GM18517 (cell line): ENCODE measurements at regions not wholly inside any gene's neighbourhood (a gene's known extent, or its start where the extent isn't known, plus 50 kb on each side); places are given as distances from the start of the nearest gene placed in this dataset.

Experiments used
- ATAC-seq: cut with Tn5 transposase; IDR thresholded peaks from one replicate; pipeline ENCODE4 v1.9.1; 2021; ENCODE audit warnings: mild to moderate bottlenecking, moderate library complexity; ENCODE audit not compliant: unreplicated experiment

DNA sequence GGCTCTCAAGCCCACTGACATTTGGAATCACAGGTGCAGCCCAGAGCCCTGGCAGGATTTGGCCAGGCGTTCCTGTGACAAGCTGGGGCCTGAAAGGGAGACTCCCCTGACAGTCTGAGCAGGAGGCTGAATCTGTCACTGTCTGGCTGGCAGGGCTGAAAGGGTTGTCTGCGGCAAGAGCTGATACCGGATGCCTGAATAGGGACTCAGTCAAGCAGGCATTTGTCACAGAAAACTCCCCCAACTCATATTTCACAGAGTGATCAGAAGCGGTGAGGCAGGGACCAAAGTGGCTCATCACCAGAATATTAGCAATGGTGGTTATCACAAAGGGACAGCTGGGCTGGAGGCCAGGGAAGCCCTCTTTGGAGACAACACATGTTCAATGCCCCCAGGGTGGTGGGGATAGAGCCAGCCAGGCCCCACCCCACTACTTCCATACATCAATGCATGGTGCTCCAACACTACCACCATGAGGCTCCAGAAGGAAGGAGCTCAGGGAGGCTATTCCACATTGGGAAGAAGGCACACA, 295.5 kb downstream of the DTWD2 start:
- no peak for ATAC-seq

DNA sequence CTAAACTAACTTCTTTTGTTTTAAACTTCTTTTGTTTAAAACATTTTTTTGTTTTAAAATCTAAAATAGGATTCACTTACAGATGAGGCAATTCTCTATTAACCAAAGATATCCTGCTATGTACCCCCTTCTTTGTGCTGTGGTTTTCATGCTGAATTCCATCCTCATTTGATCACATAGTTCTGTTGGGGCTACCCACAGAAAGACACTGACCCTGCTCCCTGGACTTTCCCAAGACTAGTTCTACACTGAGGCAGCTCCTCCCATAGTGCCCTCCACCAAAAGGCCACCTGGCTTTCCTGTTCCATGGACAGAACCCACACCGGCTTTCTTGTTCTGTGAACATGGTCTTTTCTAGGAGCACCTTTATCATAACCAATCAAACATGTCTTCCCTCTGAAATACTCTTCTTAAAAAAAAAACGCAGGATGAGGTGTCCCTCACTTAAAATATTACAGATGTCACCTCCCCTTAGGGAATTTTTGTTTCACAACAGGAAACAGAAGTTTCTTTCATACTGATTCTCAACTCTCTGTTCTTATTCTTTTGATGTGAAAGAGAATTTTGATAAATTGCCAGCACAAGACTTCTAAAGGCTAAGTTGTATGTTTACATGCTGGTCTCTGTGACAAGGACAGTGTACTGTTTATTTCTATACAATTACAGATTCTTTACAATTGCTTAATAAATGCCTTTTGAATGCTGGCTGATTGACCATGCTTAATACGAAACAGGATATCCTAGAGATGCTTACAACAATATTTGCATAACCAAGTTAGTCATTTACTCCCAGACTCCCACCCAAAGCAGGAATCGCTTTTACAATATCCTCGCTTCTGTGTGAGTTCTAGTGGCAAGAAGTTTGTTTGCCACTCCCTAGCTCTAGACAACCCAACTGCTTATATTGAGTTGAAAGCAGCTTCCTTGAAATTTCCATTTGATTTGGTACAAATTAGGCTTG, 300.4 kb downstream of the DTWD2 start:
- ATAC-seq, result peak; percentile 45

DNA sequence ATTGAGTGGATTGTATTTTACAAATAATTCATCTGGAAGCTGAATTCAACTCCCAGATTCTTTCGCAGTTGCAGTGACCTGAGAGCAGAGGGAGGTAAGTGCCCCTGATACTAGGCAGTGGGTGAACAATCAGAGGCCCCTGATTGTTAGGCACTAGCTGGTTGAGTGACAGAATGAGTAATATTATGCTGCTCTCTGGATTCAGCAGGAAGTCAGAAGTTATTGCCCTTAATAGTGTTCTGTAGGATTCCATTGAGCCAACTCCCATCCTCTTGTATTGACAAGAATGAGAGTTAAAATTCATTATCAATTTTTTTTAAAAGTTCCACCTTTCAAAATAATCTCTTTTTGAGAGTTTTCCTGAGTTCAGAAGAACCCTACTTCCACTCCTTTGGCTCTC, 301.2 kb downstream of the DTWD2 start:
- ATAC-seq, result no peak

DNA sequence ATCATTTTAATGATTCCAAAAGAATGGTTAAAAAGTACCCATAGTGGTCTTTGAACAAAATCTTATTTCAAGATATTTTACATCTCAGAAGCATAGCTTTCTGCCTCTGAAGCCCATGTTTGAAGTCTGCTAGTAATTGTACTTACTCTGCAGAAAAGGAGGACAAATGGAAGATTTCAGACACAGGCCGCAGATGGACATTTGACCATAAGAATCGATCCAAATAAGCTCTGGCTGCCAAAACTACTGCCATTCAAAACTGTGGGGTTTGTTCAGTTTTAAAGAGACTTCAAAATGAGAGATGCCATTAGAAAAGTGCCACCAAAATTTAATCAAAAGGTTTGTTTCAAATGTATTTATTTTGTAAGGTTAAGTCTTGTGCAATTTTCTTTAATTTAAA, 306.7 kb downstream of the DTWD2 start:
- no peak for ATAC-seq

DNA sequence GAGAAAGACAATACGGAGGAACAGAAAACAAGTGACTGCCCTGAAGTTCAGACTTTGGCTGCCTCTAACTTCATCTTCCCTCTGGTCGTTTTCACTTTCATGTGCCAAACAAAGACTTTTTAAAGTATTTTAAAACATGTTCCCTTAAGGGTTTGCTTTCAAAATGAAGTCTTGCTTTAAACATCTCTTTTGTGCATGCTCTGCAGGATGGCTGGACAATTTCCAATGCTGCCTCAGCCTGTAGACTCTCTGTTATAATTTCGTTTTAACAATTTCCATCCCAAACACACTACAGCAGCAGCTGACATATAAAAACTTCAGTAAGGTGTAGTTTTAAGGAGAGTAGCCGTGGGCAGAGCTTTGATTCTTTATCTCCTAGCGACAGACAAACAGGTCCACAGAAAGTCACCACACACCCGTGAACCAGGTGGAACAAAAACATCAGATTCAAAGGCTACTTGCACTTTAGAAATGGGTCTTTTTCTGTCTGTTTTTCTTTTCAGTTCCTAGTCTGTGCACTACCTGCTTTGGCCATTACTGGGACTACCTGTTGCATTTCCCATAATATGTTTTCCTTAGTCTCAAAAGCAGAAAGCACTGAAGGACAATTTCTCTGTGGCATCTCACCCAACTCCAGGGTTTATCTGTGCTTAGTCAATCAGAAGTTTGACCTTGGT, 308.9 kb downstream of the DTWD2 start:
- ATAC-seq, result no peak

DNA sequence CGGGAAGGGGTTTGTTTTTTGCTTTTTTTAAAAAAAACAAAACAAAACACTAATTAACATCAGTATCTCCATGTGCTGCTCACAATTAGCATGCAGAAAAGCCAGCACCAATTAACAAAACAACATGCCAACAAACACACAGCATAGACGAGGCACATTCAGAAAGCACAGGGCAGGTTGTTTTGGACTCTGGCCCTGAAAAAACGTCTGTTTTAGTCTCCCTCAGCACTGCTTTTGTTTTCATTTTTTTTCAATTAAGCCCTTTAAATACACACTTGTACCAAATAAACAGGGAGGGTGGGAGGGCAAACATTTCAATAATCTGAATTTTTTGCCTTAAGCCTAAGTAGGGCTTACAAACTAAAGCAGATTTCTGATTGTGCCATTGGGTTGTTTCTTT, 309.6 kb downstream of the DTWD2 start:
- ATAC-seq, result no peak

DNA sequence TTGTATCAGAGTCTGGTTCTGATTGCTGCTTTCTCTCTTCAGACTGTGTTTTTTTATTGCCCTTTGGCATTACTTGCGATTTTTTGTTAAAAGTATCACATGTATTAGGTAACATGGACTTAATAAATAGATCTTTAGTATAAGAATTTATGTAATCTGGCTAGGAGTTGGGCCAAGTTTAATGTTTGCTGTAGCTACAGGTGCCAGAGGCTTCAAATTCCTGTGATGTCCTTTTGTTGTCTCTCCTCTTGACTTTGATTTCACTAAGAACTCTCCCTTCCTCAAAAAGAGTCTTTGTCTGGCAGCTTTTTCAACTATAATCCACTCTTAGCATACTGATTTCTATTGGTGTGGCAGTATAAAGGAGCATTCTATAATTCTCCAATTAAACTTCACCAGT, 313.1 kb downstream of the DTWD2 start:
- no peak for ATAC-seq

DNA sequence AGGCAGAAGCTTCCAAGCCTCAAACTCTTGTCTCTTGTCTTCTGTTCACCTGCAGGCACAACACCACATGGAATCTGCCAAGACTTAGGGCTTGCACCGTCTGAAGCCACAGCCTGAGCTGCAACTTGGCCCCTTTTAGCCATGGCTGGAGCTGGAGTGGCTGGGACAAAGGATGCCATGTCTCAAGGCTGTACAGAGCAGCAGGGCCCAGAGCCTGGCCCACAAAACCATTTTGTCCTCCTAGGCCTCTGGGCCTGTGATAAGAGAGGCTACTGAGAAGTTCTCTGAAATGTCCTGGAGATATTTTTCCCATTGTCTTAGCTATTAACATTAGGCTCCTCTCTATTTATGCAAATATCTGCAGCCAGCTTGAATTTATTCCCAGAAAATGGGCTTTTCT, 330.8 kb downstream of the DTWD2 start:
- no peak for ATAC-seq

DNA sequence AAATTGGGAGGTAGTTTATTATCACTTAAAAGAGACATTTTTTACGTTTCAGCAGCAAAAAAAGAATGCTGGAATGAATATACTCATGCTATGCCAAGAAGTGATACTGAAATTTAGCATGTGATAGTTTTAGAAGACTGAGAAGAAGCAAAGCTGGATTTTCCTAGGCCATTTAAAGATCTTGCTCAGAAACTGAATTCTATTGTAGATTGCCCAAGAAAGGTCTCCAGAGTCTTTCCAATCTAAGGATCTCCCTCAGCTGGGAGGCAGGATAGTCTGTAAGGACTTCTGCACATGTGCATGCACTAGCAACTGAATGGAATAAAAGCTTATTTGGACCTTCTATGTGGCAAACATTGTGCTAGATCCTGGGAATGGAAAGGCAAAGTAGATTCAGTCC, 334.5 kb downstream of the DTWD2 start:
- ATAC-seq, result no peak

DNA sequence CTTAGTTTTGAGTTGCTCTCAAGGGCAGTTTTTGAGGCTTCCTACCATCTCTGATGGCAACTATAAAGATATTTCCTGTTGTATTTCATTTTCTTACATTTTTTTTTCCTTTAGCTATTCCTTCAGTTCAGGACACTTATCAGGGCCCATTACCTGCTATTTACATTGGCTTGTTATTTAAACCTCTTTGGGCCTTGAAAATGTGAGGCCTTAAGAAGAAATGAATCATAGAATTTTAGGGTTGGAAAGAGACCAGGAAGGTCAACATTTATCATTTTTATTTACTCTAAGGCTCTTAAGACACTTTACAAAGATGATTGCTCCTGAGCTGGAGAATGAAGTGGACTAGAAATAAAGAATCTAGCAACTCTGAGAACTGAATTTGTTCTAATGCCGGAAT, 335.2 kb downstream of the DTWD2 start:
- ATAC-seq, result no peak

DNA sequence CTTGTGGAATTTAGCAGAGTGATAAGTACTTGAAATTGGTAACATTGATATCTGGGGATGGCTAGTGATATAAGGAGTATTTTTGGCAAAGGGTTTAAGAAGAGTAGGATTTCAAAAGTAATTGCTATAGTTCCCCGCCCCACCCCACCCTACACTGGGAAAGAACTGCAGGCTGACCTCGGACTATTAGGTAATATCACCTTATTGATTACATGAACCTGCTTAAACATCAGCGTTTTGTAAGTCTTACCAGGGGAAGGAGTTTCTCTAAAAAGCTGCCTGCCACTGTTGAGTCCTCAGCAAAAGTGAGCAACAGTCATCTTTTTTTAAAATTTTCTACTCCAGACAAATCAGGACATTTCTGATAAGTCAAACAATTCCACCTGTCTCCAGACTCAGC, 337.3 kb downstream of the DTWD2 start:
- ATAC-seq, result no peak

DNA sequence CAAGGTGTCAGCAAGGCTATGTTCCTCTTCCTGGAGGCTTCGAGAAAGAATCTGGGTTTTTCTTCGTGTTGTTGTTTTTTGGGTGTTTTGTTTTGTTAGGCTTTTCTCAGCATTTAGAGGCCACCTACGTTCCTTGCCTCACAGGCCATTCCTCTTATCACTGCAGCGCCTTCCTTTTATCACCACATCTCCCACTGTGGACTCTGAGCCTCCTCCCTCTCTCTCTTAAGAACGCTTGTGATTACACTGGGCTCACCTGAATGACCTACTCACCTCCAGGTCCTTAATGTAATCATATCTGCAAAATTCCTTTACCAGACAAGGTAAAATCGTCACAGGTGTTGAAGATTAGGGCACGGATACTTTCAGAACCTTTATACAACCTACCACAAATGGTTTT, 340.8 kb downstream of the DTWD2 start:
- no peak for ATAC-seq

DNA sequence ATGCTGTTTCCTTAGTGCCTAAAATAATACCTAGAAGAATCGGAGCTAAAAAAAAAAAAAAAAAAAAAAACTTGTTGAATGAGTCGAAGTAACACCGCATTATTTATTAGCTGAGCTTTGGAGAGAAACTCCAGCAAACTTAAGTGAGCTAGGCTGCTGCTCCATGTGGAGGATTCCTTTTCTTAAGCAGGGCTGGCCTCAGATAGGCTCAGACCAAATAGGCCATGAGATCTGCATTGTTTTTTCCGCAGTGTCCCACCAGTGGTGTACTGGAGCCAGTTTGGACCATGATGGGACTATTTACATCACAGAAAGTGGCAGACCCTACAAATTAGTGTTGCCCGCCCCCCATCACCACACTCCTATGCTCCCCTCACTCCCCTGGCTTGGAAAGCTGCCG, 341.4 kb downstream of the DTWD2 start:
- ATAC-seq, result no peak

DNA sequence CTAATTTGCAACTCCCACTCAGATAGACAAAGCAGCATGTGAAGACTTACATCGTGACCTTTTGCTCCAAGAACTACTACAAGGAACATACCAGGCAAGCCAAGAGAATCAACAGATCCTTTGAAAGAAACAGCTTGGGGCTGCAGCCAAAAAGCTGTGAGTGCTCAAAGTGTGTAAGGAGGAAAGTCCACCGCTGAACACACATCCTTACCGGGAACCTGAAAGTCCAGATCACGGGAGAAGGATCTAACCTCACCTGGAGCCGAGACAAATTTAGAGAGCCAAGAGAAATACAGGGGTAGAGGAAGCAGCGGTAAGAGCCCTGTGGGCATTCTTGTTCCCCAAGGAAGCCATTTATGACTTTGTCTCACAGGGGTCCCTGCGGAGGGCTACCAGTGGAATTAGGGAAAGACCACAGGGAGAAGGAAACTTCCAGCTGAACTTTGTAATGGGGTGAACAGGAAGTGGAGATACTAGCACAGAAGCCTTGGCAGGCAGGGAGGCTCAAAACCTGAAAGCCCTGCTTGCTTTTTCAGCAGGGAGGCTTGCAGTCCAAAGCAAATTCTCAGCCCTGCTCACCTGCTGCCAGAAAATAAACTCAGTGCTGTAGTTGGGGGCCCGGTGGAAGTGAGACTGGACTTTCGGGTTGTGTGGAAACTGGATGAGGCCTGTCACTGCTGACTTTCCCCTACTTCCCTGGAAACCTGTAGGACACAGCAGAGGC, 350.2 kb downstream of the DTWD2 start:
- no peak for ATAC-seq

DNA sequence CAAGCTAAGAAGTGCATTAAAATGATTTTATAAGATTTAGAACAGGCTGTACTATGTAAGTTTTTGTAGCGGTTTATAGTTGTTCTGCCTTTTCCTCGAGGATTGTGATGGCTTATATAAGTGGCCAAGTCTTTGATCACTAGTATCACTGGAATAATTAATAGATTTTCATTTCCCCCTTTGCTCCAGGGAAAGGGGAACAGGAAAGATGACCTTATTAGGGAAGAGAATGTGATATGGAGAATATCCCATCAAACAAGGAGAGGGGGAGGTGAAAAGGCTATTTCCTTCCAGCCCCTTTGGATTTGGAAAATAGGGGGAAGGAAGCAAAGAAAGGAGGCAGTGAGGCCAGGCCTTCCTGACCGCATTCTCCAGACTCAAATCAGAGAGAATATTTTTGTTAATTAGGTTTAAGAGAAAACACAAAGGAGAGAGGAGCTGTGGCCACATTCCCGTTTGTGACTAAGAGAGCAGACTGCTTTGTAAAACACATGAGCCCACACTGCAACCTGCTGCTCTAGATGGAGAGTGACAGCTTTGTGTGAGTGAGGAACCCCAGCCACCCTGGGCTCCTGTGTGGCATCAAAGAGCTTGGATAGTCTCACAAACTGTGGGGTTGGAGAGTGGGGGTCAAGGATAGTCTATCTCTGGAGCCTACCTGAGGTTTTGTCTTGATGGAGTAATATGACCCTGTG, 359.5 kb downstream of the DTWD2 start:
- ATAC-seq, result no peak

DNA sequence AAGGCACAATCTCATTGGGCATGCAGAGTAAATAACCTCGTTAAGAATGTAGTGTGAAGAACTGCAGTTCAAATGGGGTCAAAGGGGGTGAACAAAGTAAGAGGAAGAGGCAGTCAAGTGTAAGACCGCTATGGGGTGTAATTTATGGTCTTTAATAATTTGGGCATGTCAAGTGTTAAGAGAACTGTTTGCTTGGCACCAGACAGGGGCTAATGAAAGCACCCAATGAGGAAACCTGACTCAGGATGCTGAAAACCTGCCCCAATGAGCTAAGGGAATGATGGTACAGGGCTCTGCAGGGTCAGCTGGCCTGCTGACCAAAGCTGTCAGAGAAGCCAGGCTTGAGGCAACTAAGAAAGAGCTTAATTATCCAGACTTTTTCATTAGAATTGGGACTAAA, 368.1 kb downstream of the DTWD2 start:
- ATAC-seq, result no peak

DNA sequence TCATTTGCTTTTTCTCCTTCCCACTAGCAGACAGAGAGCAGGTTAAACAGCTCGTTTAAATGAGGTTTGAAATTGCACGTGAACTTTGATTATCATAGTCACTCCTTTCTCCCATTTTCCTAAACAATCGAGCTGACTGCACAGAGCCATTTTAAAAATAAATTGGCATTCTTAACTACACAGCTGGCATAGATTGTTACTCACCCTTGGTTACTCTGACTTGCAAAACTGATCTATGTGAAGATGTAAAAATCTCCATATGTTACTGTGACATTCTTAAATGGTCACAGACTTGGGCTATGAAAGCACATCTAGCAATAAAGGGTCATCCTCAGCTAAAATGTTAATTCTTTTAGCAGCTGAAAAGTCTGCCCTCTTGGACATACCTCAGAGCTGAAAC, 368.5 kb downstream of the DTWD2 start:
- ATAC-seq, result no peak

DNA sequence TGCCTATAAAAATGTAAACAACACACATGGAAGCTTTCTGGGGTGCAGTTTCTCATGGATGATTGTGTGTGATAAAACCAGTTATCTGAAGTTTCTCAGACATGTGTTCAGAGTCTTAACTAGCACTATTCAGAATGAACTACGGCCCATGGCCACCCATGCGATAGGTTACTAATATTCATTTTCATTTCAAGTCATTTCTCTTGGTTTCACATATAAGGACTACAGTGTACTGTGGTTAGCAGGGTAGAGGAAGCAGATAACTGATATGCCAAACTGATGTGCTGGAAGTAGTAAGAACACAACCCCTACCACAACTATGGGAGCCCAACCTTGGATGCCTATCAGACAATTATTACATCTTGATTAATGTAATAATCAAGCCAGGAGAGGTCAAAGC, 372.1 kb downstream of the DTWD2 start:
- ATAC-seq, result no peak

DNA sequence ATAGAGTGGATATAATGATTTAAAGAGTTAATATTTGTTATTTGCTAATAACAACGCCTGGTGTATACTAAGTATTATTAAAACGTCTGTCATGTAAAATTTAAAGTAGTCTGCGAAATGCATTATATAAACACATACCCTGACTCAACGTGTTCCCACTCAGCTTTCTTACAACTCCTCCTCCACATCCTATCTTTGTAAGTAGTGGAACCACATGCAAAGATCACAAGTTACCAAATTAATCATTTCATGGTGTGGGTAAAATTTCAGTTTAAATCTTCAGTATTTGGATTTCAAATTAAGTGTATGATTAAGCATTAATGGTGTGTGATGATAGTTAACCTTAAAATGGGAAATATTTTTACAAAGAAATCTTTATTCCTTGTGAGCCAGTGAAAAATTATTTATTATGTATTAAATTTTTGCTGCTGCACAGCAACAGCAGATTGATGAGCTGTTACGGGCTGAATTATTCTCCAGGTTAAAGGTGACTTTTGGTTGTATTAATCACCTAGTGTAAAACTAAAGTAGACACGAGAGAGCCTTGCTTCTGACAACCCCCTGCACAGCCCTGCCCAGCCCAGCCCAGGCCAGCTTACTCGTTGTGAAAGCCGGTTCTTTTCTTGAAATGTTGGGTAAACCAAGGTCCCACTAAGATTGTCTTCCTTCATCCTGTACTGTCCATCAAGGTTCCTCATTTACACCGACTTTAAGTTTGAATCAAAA, 373.5 kb downstream of the DTWD2 start:
- no peak for ATAC-seq

DNA sequence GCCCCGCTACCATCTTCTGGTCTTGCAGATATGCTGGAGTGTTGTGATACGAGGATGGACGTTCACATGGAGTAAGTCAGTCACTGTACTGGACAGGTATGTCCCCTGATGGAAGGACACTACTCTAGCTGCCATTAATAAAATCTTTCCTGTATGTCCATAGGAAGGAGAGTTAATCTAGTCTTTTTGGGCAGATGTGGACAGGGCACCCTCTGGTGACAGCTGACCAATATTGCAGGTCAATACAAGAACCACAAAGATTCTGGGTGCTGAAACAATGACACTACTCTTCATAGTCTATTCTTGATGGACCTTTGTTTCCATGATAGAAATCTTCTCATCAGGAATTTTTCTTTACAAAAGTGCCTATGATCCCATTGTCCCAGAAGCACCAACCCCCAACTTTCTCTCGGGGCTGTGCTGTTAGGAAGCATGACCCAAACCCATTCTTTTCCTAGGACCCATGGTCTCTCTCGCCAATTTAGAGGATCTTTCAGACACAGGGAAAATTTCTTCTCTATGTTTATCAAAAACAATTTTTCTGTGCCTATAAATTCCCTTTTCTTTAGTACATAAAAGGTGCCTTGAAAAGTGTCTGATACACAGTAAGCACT, 376.9 kb downstream of the DTWD2 start:
- ATAC-seq, result no peak
